ENCODE measurements at regions not wholly inside any gene's neighbourhood (a gene's known extent, or its start where the extent isn't known, plus 50 kb on each side); places are given as distances from the start of the nearest gene placed in this dataset.
A peak's percentile ranks its signal among the peaks of the same experiment; 100 is the strongest.
"Not testable (repeated sequence)": the region's sequence is repeated elsewhere in the genome, so short reads cannot be mapped to it uniquely, and the experiment has no call there.

GRCh38 chr2:38243186-38243880 is 133.7 kb downstream of the ATL2 start:
- DNase-seq (ENCODE audit: low read depth in 2 of 2) = no peak
- Histone ChIP-seq H3K4me1 (ENCODE audit: control insufficient read depth, extremely low read depth, insufficient read depth, low read length) (no peaks in the 10 kb centered on the region), H3K79me2 (ENCODE audit: control insufficient read depth, insufficient read depth, low read length) (no peaks in the 10 kb centered on the region), H3K4me3 (replicated peaks in 1 of 4; ENCODE audit: control extremely low read depth in 1 of 4, insufficient read depth in 1 of 4, low read depth in 3 of 4, low read length in 4 of 4) (no peak overlapping the region), H4K20me1 (ENCODE audit: control insufficient read depth, extremely low read depth, insufficient read depth, low read length) (no peaks in the 10 kb centered on the region), H3K9ac (ENCODE audit: insufficient read depth, low read length) (no peak overlapping the region), H3K27ac (ENCODE audit: insufficient read depth, low read length) (no peak overlapping the region), H3K4me2 (ENCODE audit: extremely low read depth, insufficient read depth, low read length) (no peak overlapping the region), H3K27me3 (ENCODE audit: control insufficient read depth, insufficient read depth, low read length) (no peaks in the 10 kb centered on the region), H3K36me3 (ENCODE audit: control insufficient read depth, insufficient read depth, low read length) (no peaks in the 10 kb centered on the region), H3K9me3 (ENCODE audit: control insufficient read depth, insufficient read depth, low read depth, low read length) (no peaks in the 10 kb centered on the region), H2AFZ (ENCODE audit: low read length) (no peak overlapping the region)
- no peak for TF ChIP-seq CTCF (conservative IDR thresholded peaks at IDR 0.05 in 1 of 2, IDR thresholded peaks at IDR 0.05 in 1 of 2; ENCODE audit: low read depth in 1 of 2, low read length in 2 of 2)
- no peak for TF ChIP-seq EZH2 (IDR thresholded peaks at IDR 0.05; ENCODE audit: low read length, missing control alignments)

- peak in 1 of 2 donors; percentile 82 for DNase-seq (ENCODE audit: low read depth in 2 of 2)
- Histone ChIP-seq H3K4me2 (ENCODE audit: extremely low read depth, insufficient read depth, low read length) (no peak overlapping the region), H3K36me3 (ENCODE audit: control insufficient read depth, insufficient read depth, low read length) (no peaks in the 10 kb centered on the region), H3K79me2 (ENCODE audit: control insufficient read depth, insufficient read depth, low read length) (no peaks in the 10 kb centered on the region), H3K27ac (ENCODE audit: insufficient read depth, low read length) (no peak overlapping the region), H3K9me3 (ENCODE audit: control insufficient read depth, insufficient read depth, low read depth, low read length) (no peaks in the 10 kb centered on the region), H3K4me3 (replicated peaks in 1 of 4; ENCODE audit: control extremely low read depth in 1 of 4, insufficient read depth in 1 of 4, low read depth in 3 of 4, low read length in 4 of 4) (no peak overlapping the region), H3K4me1 (ENCODE audit: control insufficient read depth, extremely low read depth, insufficient read depth, low read length) (no peaks in the 10 kb centered on the region), H2AFZ (ENCODE audit: low read length) (no peak overlapping the region), H3K9ac (ENCODE audit: insufficient read depth, low read length) (no peak overlapping the region), H3K27me3 (ENCODE audit: control insufficient read depth, insufficient read depth, low read length) (no peaks in the 10 kb centered on the region), H4K20me1 (ENCODE audit: control insufficient read depth, extremely low read depth, insufficient read depth, low read length) (no peaks in the 10 kb centered on the region)
- TF ChIP-seq CTCF (conservative IDR thresholded peaks at IDR 0.05 in 1 of 2, IDR thresholded peaks at IDR 0.05 in 1 of 2; ENCODE audit: low read depth in 1 of 2, low read length in 2 of 2) (no peak), EZH2 (IDR thresholded peaks at IDR 0.05; ENCODE audit: low read length, missing control alignments) (no peak)
Observed at GRCh38 chr2:38239452-38239851, 137.6 kb downstream of the ATL2 start.

GRCh38 chr2:38238705-38239104 is 138.4 kb downstream of the ATL2 start:
- not testable (repeated sequence) for DNase-seq (ENCODE audit: low read depth in 2 of 2); H3K4me3 ChIP-seq (replicated peaks in 1 of 4; ENCODE audit: control extremely low read depth in 1 of 4, insufficient read depth in 1 of 4, low read depth in 3 of 4, low read length in 4 of 4); H3K4me2 ChIP-seq (ENCODE audit: extremely low read depth, insufficient read depth, low read length); H3K9ac ChIP-seq (ENCODE audit: insufficient read depth, low read length); H2AFZ ChIP-seq (ENCODE audit: low read length); H3K27ac ChIP-seq (ENCODE audit: insufficient read depth, low read length); H3K4me1 ChIP-seq (ENCODE audit: control insufficient read depth, extremely low read depth, insufficient read depth, low read length); H3K9me3 ChIP-seq (ENCODE audit: control insufficient read depth, insufficient read depth, low read depth, low read length); H4K20me1 ChIP-seq (ENCODE audit: control insufficient read depth, extremely low read depth, insufficient read depth, low read length); H3K27me3 ChIP-seq (ENCODE audit: control insufficient read depth, insufficient read depth, low read length); H3K36me3 ChIP-seq (ENCODE audit: control insufficient read depth, insufficient read depth, low read length); H3K79me2 ChIP-seq (ENCODE audit: control insufficient read depth, insufficient read depth, low read length)
